ENCODE measurements at regions not wholly inside any gene's neighbourhood (a gene's known extent, or its start where the extent isn't known, plus 50 kb on each side); places are given as distances from the start of the nearest gene placed in this dataset.

- TF ChIP-seq CTCF (IDR thresholded peaks at IDR 0.05), result no peak
Measured at GRCh38 chr13:111662451-111662850, 342.0 kb downstream of the TEX29 start.

GRCh38 chr13:111662895-111663294 lies 342.5 kb downstream of the TEX29 start:
- TF ChIP-seq CTCF (IDR thresholded peaks at IDR 0.05), result no peak

- no peak for TF ChIP-seq CTCF (IDR thresholded peaks at IDR 0.05)
Measured at GRCh38 chr13:111663505-111663904, 343.1 kb downstream of the TEX29 start.

- TF ChIP-seq CTCF (IDR thresholded peaks at IDR 0.05), result no peak
Measured at GRCh38 chr13:111663953-111664421, 343.5 kb downstream of the TEX29 start.

- TF ChIP-seq CTCF (IDR thresholded peaks at IDR 0.05), result no peak
Measured at GRCh38 chr13:111664696-111665095, 344.3 kb downstream of the TEX29 start.

DNA sequence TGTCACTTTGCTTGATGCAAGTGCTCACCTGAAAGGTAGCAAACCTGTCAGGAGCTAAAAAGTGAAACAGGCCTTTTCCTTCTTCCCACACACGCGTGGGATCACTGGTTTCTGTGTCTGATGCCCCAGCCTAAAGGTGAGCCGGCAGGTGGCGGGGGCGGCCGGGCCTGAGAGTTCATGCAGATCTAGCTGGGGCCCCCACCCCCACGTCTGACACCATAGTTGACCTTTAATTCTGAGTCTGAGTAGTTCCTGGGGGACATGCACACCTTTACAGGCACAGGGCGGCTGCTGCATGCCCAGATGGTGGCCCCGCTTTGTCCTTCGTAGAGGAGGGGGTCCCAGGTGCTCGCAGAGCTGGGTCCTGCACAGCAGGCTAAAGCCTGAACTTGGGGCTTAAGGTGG lies 345.3 kb downstream of the TEX29 start:
- TF ChIP-seq CTCF (IDR thresholded peaks at IDR 0.05), result no peak

DNA sequence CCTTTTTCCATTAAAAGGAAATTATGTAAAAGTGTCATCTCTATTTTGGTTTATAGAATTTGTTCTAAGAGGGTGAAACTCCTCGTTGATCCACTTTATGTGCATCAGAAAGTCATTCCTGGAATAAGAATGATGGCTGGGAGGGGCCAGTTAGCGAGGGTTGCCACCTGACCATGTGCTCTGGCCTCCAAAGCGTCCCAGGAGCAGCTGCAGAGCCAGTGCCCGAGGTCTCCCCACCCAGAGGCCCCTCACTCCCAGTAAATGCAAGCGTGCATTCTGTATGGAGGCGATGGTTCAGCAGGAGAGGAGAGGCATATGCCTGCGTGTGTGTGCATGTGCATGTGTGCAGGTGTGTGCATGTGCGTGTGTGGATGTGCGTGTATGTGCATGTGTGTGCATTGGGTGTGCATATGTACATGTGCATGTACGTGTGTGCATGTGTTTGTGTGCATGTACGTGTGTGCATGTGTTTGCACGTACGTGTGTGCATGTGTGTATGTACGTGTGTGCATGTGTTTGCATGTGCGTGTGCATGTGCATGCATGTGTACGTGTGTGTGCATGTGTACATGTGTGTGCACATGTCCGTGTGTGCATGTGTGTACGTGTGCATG lies 345.8 kb downstream of the TEX29 start:
- TF ChIP-seq CTCF (IDR thresholded peaks at IDR 0.05), result no peak

DNA sequence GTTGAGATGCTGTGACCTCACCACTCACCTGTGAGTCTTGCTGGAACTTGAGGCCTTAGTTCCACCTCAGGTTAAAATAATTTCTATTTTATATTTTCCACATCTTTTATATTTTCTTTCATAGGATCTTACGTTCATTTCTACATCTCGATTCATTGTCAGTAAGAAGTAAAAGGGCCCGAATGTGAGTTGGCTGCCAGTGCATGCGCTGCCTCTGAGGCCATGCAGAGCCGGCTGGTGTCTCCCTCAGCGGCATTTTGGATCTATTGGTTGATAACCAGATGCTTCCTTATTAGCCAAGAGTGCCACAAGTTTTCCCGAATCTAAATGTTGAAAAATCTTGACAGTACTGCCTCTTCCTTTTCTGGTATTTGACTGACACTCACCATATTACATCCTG lies 347.3 kb downstream of the TEX29 start:
- no peak for TF ChIP-seq CTCF (IDR thresholded peaks at IDR 0.05)
